ENCODE measurements at regions not wholly inside any gene's neighbourhood (a gene's known extent, or its start where the extent isn't known, plus 50 kb on each side); places are given as distances from the start of the nearest gene placed in this dataset.
A peak's percentile ranks its signal among the peaks of the same experiment; 100 is the strongest.
"Not testable (repeated sequence)": the region's sequence is repeated elsewhere in the genome, so short reads cannot be mapped to it uniquely, and the experiment has no call there.

DNA sequence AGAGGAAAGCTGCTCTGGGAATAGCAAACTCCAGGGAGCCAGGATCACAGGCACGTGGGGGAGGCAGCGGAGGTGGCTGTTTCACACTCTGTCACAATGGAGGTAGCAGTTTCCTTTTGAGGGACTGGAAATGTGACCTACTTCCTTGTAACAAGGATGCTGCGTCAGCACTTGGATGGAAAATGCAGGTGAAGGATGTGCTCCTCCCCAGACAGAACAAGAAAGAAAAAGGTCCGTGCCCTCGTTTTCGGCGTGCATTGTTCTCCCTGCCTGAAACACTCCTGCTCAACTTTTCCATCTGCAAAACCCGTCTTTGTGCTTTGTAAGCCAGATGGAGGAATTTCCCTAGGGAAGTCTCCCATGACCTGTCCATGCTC is 55.1 kb upstream of the SH3PXD2B start:
- H3K4me1 ChIP-seq (ENCODE audit: control insufficient read depth in 2 of 2, insufficient read depth in 2 of 2, low read length in 2 of 2): peaks cover 1 to 5% of the 10 kb centered on the region in 2 donors
- no peak overlapping the region for H3K9ac ChIP-seq (ENCODE audit: low read depth in 1 of 2, low read length in 2 of 2)
- no peaks in the 10 kb centered on the region for H3K27me3 ChIP-seq (ENCODE audit: control insufficient read depth in 2 of 2, insufficient read depth in 2 of 2, low read length in 2 of 2)
- no peak overlapping the region for H3K4me3 ChIP-seq (ENCODE audit: low read length in 2 of 2)
- H3K27ac ChIP-seq (ENCODE audit: low read depth in 2 of 2, low read length in 2 of 2): no peak overlapping the region
- H3K36me3 ChIP-seq (ENCODE audit: control insufficient read depth in 2 of 2, insufficient read depth in 2 of 2, low read length in 2 of 2): no peaks in the 10 kb centered on the region
- peaks cover 0 to 3% of the 10 kb centered on the region in 2 donors for H3K9me3 ChIP-seq (ENCODE audit: control insufficient read depth in 2 of 2, low read length in 2 of 2)

- H3K4me1 ChIP-seq (ENCODE audit: control insufficient read depth in 2 of 2, insufficient read depth in 2 of 2, low read length in 2 of 2): peaks cover 7 to 8% of the 10 kb centered on the region in 2 donors
- no peak overlapping the region for H3K27ac ChIP-seq (ENCODE audit: low read depth in 2 of 2, low read length in 2 of 2)
- H3K9me3 ChIP-seq (ENCODE audit: control insufficient read depth in 2 of 2, low read length in 2 of 2): peaks cover 0 to 3% of the 10 kb centered on the region in 2 donors
- no peaks in the 10 kb centered on the region for H3K27me3 ChIP-seq (ENCODE audit: control insufficient read depth in 2 of 2, insufficient read depth in 2 of 2, low read length in 2 of 2)
- no peak overlapping the region for H3K4me3 ChIP-seq (ENCODE audit: low read length in 2 of 2)
- H3K36me3 ChIP-seq (ENCODE audit: control insufficient read depth in 2 of 2, insufficient read depth in 2 of 2, low read length in 2 of 2): no peaks in the 10 kb centered on the region
- H3K9ac ChIP-seq (ENCODE audit: low read depth in 1 of 2, low read length in 2 of 2): no peak overlapping the region
Measured at GRCh38 chr5:172508471-172509404, 54.4 kb upstream of the SH3PXD2B start.

DNA sequence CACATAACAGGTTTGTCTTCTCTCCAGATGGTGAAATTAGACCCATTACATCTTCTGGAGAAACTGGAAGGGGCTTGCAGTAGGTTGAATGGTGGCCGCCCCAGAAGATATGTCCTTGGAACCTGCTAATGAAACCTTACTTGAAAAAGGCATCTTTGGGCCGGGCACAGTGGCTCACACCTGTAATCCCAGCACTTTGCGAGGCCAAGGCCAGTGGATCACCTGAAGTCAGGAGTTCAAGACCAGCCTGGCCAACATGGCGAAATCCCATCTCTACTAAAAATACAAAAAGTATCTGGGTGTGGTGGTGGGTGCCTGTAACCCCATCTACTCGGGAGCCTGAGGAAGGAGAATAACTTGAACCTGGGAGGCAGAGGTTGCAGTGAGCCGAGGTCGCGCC is 53.2 kb upstream of the SH3PXD2B start:
- not testable (repeated sequence) for H3K27ac ChIP-seq (ENCODE audit: low read depth in 2 of 2, low read length in 2 of 2); H3K27me3 ChIP-seq (ENCODE audit: control insufficient read depth in 2 of 2, insufficient read depth in 2 of 2, low read length in 2 of 2); H3K4me3 ChIP-seq (ENCODE audit: low read length in 2 of 2); H3K4me1 ChIP-seq (ENCODE audit: control insufficient read depth in 2 of 2, insufficient read depth in 2 of 2, low read length in 2 of 2); H3K36me3 ChIP-seq (ENCODE audit: control insufficient read depth in 2 of 2, insufficient read depth in 2 of 2, low read length in 2 of 2); H3K9me3 ChIP-seq (ENCODE audit: control insufficient read depth in 2 of 2, low read length in 2 of 2); H3K9ac ChIP-seq (ENCODE audit: low read depth in 1 of 2, low read length in 2 of 2)

DNA sequence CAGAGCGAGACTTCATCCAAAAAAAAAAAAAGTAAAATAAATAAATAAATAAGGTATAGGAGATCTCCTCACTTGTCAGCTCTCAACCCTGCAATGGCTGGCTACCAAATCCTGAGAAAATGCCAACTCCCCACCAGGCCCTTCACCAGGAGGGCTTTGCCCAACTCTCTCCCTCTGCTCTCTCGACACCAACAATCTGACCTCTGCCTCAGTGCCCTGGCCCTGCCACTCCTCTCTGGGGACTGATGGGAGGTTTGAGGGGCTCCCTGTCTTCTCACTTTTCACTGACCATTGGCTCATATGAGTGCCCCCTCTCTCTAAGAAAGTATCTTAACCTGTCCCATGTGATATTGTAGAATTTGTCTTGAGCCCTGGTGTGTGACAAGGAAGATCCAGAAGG is 52.6 kb upstream of the SH3PXD2B start:
- no peaks in the 10 kb centered on the region for H3K27me3 ChIP-seq (ENCODE audit: control insufficient read depth in 2 of 2, insufficient read depth in 2 of 2, low read length in 2 of 2)
- H3K27ac ChIP-seq (ENCODE audit: low read depth in 2 of 2, low read length in 2 of 2): no peak overlapping the region
- H3K9me3 ChIP-seq (ENCODE audit: control insufficient read depth in 2 of 2, low read length in 2 of 2): peaks cover 0 to 3% of the 10 kb centered on the region in 2 donors
- no peak overlapping the region for H3K9ac ChIP-seq (ENCODE audit: low read depth in 1 of 2, low read length in 2 of 2)
- no peaks in the 10 kb centered on the region for H3K36me3 ChIP-seq (ENCODE audit: control insufficient read depth in 2 of 2, insufficient read depth in 2 of 2, low read length in 2 of 2)
- peaks cover 7 to 8% of the 10 kb centered on the region in 2 donors for H3K4me1 ChIP-seq (ENCODE audit: control insufficient read depth in 2 of 2, insufficient read depth in 2 of 2, low read length in 2 of 2)
- no peak overlapping the region for H3K4me3 ChIP-seq (ENCODE audit: low read length in 2 of 2)

DNA sequence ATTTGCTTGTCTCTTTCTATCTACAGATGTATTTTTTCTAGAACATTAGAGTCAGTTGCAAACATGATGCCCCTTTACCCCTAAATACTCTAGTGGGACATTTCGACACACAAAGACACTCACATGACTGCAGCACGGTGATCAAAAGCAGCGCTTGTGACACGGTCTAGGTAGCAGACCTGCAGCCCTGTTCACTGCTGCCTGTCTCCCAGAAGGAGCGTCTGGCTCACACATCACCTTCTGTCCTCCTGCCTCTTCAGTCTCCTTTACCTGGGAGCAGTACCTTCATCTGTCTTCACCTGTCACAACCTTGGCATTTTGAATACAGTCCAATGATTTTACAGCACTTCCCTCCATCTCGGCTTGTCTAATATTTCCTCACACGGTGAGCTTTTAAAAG is 51.9 kb upstream of the SH3PXD2B start:
- peaks cover 0 to 3% of the 10 kb centered on the region in 2 donors for H3K9me3 ChIP-seq (ENCODE audit: control insufficient read depth in 2 of 2, low read length in 2 of 2)
- H3K4me1 ChIP-seq (ENCODE audit: control insufficient read depth in 2 of 2, insufficient read depth in 2 of 2, low read length in 2 of 2): peaks cover 7 to 8% of the 10 kb centered on the region in 2 donors
- no peaks in the 10 kb centered on the region for H3K36me3 ChIP-seq (ENCODE audit: control insufficient read depth in 2 of 2, insufficient read depth in 2 of 2, low read length in 2 of 2)
- no peak overlapping the region for H3K9ac ChIP-seq (ENCODE audit: low read depth in 1 of 2, low read length in 2 of 2)
- no peak overlapping the region for H3K27ac ChIP-seq (ENCODE audit: low read depth in 2 of 2, low read length in 2 of 2)
- no peaks in the 10 kb centered on the region for H3K27me3 ChIP-seq (ENCODE audit: control insufficient read depth in 2 of 2, insufficient read depth in 2 of 2, low read length in 2 of 2)
- H3K4me3 ChIP-seq (ENCODE audit: low read length in 2 of 2): no peak overlapping the region

DNA sequence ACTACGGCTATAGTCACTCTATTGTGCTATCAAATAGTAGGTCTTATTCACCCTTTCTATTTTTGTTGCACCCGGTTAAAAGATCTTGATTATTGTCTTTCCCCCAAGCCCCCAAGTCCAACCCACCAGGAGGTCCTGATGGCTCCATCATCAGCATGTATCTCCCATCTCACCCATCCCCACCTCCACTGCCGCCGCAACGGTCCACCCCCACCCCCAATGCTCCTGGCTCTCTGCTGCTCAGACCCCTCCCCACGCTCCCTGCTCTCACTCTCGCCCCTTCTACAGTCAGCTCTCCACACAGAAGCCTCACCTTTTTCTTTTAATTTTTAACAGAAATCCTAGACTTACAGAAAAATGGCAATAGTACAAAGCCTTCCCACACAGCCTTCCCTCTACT is 51.5 kb upstream of the SH3PXD2B start:
- no peak overlapping the region for H3K9ac ChIP-seq (ENCODE audit: low read depth in 1 of 2, low read length in 2 of 2)
- no peaks in the 10 kb centered on the region for H3K36me3 ChIP-seq (ENCODE audit: control insufficient read depth in 2 of 2, insufficient read depth in 2 of 2, low read length in 2 of 2)
- no peak overlapping the region for H3K27ac ChIP-seq (ENCODE audit: low read depth in 2 of 2, low read length in 2 of 2)
- peaks cover 7 to 8% of the 10 kb centered on the region in 2 donors for H3K4me1 ChIP-seq (ENCODE audit: control insufficient read depth in 2 of 2, insufficient read depth in 2 of 2, low read length in 2 of 2)
- peaks cover 0 to 3% of the 10 kb centered on the region in 2 donors for H3K9me3 ChIP-seq (ENCODE audit: control insufficient read depth in 2 of 2, low read length in 2 of 2)
- H3K27me3 ChIP-seq (ENCODE audit: control insufficient read depth in 2 of 2, insufficient read depth in 2 of 2, low read length in 2 of 2): no peaks in the 10 kb centered on the region
- H3K4me3 ChIP-seq (ENCODE audit: low read length in 2 of 2): no peak overlapping the region

DNA sequence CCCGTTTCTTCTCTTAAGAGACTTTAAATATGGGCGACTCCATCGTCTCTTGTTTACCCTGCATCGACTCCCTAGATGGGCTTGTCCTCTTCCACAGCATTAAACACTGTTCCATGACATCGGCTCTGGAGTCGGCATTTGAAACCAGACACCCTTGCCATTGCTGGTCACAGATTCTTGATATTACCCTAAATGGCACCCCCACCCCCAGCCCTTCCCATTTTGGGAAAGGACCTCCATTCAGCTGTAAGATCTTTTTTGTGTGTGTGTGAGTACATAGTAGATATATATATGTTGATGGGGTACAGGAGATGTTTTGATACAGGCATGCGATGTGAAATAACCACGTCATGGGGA is 51.1 kb upstream of the SH3PXD2B start:
- Histone ChIP-seq H3K9ac (ENCODE audit: low read depth in 1 of 2, low read length in 2 of 2) (no peak overlapping the region), H3K4me3 (ENCODE audit: low read length in 2 of 2) (no peak overlapping the region), H3K9me3 (ENCODE audit: control insufficient read depth in 2 of 2, low read length in 2 of 2) (peaks cover 0 to 3% of the 10 kb centered on the region in 2 donors), H3K27ac (ENCODE audit: low read depth in 2 of 2, low read length in 2 of 2) (no peak overlapping the region), H3K4me1 (ENCODE audit: control insufficient read depth in 2 of 2, insufficient read depth in 2 of 2, low read length in 2 of 2) (peaks cover 7 to 8% of the 10 kb centered on the region in 2 donors), H3K36me3 (ENCODE audit: control insufficient read depth in 2 of 2, insufficient read depth in 2 of 2, low read length in 2 of 2) (no peaks in the 10 kb centered on the region), H3K27me3 (ENCODE audit: control insufficient read depth in 2 of 2, insufficient read depth in 2 of 2, low read length in 2 of 2) (no peaks in the 10 kb centered on the region)

DNA sequence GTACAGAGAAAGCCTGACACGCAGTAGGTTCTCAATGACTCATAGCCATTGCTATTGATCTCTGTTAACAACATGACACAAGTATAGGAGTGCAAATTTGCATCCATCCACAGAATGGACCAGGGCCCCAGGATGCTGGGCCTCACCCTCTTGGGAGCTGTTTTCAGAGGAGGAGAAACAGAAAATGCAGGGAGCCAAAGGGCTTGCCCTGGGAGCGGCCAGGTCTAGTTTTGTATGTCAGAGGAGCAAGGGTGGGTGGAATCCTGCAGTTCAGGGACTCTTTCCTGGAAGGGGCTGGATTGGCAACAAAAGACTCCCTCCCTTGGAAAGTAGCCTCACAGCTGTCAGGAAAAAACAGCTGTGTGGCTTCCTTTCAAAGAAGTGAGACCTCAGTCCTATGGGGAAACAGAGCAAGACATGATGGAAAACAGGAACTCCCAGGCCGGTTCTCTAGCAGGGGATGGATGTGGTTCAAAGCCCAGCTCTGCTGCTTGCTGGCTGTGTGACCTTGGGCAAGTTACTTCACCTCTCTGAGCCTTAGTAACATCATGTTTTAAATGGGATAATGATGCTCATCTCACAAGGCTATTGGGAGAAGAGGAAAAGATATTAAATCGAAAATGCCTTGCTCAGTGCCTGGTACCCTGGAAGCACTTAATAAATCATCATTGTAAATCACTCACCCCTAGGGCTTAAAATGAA is 50.5 kb upstream of the SH3PXD2B start:
- Histone ChIP-seq H3K4me1 (ENCODE audit: control insufficient read depth in 2 of 2, insufficient read depth in 2 of 2, low read length in 2 of 2) (peaks cover 7 to 8% of the 10 kb centered on the region in 2 donors), H3K9ac (ENCODE audit: low read depth in 1 of 2, low read length in 2 of 2) (no peak overlapping the region), H3K36me3 (ENCODE audit: control insufficient read depth in 2 of 2, insufficient read depth in 2 of 2, low read length in 2 of 2) (no peaks in the 10 kb centered on the region), H3K9me3 (ENCODE audit: control insufficient read depth in 2 of 2, low read length in 2 of 2) (peaks cover 0 to 3% of the 10 kb centered on the region in 2 donors), H3K27me3 (ENCODE audit: control insufficient read depth in 2 of 2, insufficient read depth in 2 of 2, low read length in 2 of 2) (no peaks in the 10 kb centered on the region), H3K4me3 (ENCODE audit: low read length in 2 of 2) (no peak overlapping the region), H3K27ac (ENCODE audit: low read depth in 2 of 2, low read length in 2 of 2) (no peak overlapping the region)

- no peaks in the 10 kb centered on the region for H3K36me3 ChIP-seq (ENCODE audit: control insufficient read depth in 2 of 2, insufficient read depth in 2 of 2, low read length in 2 of 2)
- H3K9ac ChIP-seq (ENCODE audit: low read depth in 1 of 2, low read length in 2 of 2): no peak overlapping the region
- peaks cover 7 to 8% of the 10 kb centered on the region in 2 donors for H3K4me1 ChIP-seq (ENCODE audit: control insufficient read depth in 2 of 2, insufficient read depth in 2 of 2, low read length in 2 of 2)
- H3K27me3 ChIP-seq (ENCODE audit: control insufficient read depth in 2 of 2, insufficient read depth in 2 of 2, low read length in 2 of 2): no peaks in the 10 kb centered on the region
- no peak overlapping the region for H3K4me3 ChIP-seq (ENCODE audit: low read length in 2 of 2)
- peak overlapping the region; percentile 18 to 45 for H3K27ac ChIP-seq (ENCODE audit: low read depth in 2 of 2, low read length in 2 of 2)
- H3K9me3 ChIP-seq (ENCODE audit: control insufficient read depth in 2 of 2, low read length in 2 of 2): no peaks in the 10 kb centered on the region
Measured at GRCh38 chr5:172503925-172504700, 49.8 kb upstream of the SH3PXD2B start.

All from mucosa of rectum (tissue), 2 donors.